ENCODE measurements at regions not wholly inside any gene's neighbourhood (a gene's known extent, or its start where the extent isn't known, plus 50 kb on each side); places are given as distances from the start of the nearest gene placed in this dataset.

GRCh38 chr11:71165771-71166170 is 86.6 kb downstream of the SHANK2 start:
- TF ChIP-seq, protein P1, sequence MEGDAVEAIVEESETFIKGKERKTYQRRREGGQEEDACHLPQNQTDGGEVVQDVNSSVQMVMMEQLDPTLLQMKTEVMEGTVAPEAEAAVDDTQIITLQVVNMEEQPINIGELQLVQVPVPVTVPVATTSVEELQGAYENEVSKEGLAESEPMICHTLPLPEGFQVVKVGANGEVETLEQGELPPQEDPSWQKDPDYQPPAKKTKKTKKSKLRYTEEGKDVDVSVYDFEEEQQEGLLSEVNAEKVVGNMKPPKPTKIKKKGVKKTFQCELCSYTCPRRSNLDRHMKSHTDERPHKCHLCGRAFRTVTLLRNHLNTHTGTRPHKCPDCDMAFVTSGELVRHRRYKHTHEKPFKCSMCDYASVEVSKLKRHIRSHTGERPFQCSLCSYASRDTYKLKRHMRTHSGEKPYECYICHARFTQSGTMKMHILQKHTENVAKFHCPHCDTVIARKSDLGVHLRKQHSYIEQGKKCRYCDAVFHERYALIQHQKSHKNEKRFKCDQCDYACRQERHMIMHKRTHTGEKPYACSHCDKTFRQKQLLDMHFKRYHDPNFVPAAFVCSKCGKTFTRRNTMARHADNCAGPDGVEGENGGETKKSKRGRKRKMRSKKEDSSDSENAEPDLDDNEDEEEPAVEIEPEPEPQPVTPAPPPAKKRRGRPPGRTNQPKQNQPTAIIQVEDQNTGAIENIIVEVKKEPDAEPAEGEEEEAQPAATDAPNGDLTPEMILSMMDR (conservative IDR thresholded peaks at IDR 0.05; ENCODE audit: low read length), result no peak
- TF ChIP-seq EZH2phosphoT487 (IDR thresholded peaks at IDR 0.05; ENCODE audit: borderline replicate concordance), result no peak

DNA sequence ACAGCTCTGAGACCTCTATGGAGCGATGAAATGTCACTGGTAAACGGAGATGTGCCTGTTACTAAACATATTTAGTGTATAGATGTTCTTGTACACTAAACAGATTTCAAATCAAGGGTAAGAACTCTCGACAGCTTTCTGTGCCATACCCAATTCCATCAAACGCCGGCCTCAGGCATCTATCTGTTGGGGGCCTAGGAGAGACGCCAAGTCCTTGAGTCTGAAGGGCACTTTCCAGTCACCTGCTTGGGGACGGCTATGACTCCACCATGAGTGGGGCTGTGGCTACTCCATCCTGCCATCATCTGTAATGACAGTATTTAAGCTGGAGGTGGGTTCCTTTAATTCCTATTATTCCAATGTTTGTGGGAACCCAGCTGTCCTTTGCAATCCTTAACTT is 87.8 kb downstream of the SHANK2 start:
- Histone ChIP-seq H3K4me1 (ENCODE audit: insufficient read depth, low read length, poor library complexity, severe bottlenecking) (no peaks in the 10 kb centered on the region), H4K20me1 (ENCODE audit: insufficient read depth, low read length, poor library complexity, severe bottlenecking) (no peaks in the 10 kb centered on the region), H3K9ac (ENCODE audit: low read depth, low read length, poor library complexity, severe bottlenecking) (no peak overlapping the region), H3K4me2 (ENCODE audit: low read depth, low read length, poor library complexity, severe bottlenecking) (no peak overlapping the region), H3K79me2 (ENCODE audit: insufficient read depth, low read length) (no peaks in the 10 kb centered on the region), H3K36me3 (ENCODE audit: insufficient read depth, low read length) (no peaks in the 10 kb centered on the region), H3K4me3 (ENCODE audit: low read length, poor library complexity, severe bottlenecking) (no peak overlapping the region), H2AFZ (ENCODE audit: low read length) (no peak overlapping the region), H3K27me3 (ENCODE audit: insufficient read depth, low read length, poor library complexity, severe bottlenecking) (no peaks in the 10 kb centered on the region), H3F3A (ENCODE audit: low read depth) (no peaks in the 10 kb centered on the region), H3K9me2 (replicated peaks; ENCODE audit: low read depth, low read length) (no peaks in the 10 kb centered on the region), H3K9me3 (ENCODE audit: insufficient read depth, low read depth, low read length) (no peaks in the 10 kb centered on the region)
- TF ChIP-seq, protein P1 (conservative IDR thresholded peaks at IDR 0.05; ENCODE audit: low read length), result no peak
- TF ChIP-seq EZH2phosphoT487 (IDR thresholded peaks at IDR 0.05; ENCODE audit: borderline replicate concordance), result no peak

More at GRCh38 chr11:71165771-71166170, 86.6 kb downstream of the SHANK2 start:
- Histone ChIP-seq H3K9ac (ENCODE audit: low read depth, low read length, poor library complexity, severe bottlenecking) (no peak overlapping the region), H3K27me3 (ENCODE audit: insufficient read depth, low read length, poor library complexity, severe bottlenecking) (no peaks in the 10 kb centered on the region), H3K4me3 (ENCODE audit: low read length, poor library complexity, severe bottlenecking) (no peak overlapping the region), H3K4me2 (ENCODE audit: low read depth, low read length, poor library complexity, severe bottlenecking) (no peak overlapping the region), H3K9me2 (replicated peaks; ENCODE audit: low read depth, low read length) (no peaks in the 10 kb centered on the region), H3F3A (ENCODE audit: low read depth) (no peaks in the 10 kb centered on the region), H3K9me3 (ENCODE audit: insufficient read depth, low read depth, low read length) (no peaks in the 10 kb centered on the region; the same call in 1 of the 2 replicates), H3K79me2 (ENCODE audit: insufficient read depth, low read length) (no peaks in the 10 kb centered on the region), H3K4me1 (ENCODE audit: insufficient read depth, low read length, poor library complexity, severe bottlenecking) (no peaks in the 10 kb centered on the region), H4K20me1 (ENCODE audit: insufficient read depth, low read length, poor library complexity, severe bottlenecking) (no peaks in the 10 kb centered on the region), H3K36me3 (ENCODE audit: insufficient read depth, low read length) (no peaks in the 10 kb centered on the region), H2AFZ (ENCODE audit: low read length) (no peak overlapping the region)

DNA sequence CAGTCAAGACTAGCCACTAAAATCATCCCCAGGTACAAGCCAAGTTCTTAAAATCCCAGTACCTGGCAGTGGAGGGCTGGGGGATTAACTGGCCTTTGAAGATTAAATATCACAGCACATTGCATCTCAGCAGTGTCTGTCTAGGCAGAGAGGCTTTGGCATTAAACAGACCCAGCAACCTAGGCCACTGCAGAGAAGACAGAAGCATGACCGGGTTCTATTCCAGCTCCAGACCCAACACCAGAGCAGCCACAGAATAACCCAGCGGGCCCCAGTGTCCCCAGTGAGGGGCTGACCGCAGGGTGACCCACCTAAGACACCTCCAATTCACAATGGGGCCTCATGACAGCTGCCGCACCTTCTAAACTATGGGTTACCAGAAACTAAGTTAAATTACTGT is 88.2 kb downstream of the SHANK2 start:
- H3F3A ChIP-seq (ENCODE audit: low read depth), result no peaks in the 10 kb centered on the region
- H3K79me2 ChIP-seq (ENCODE audit: insufficient read depth, low read length), result no peaks in the 10 kb centered on the region
- H3K9ac ChIP-seq (ENCODE audit: low read depth, low read length, poor library complexity, severe bottlenecking), result no peak overlapping the region
- no peaks in the 10 kb centered on the region for H4K20me1 ChIP-seq (ENCODE audit: insufficient read depth, low read length, poor library complexity, severe bottlenecking)
- H3K27me3 ChIP-seq (ENCODE audit: insufficient read depth, low read length, poor library complexity, severe bottlenecking), result no peaks in the 10 kb centered on the region
- H3K4me3 ChIP-seq (ENCODE audit: low read length, poor library complexity, severe bottlenecking), result no peak overlapping the region
- H3K4me1 ChIP-seq (ENCODE audit: insufficient read depth, low read length, poor library complexity, severe bottlenecking), result no peaks in the 10 kb centered on the region
- no peaks in the 10 kb centered on the region for H3K9me2 ChIP-seq (replicated peaks; ENCODE audit: low read depth, low read length)
- no peaks in the 10 kb centered on the region for H3K36me3 ChIP-seq (ENCODE audit: insufficient read depth, low read length)
- H2AFZ ChIP-seq (ENCODE audit: low read length), result no peak overlapping the region
- no peaks in the 10 kb centered on the region for H3K9me3 ChIP-seq (ENCODE audit: insufficient read depth, low read depth, low read length)
- H3K4me2 ChIP-seq (ENCODE audit: low read depth, low read length, poor library complexity, severe bottlenecking), result no peak overlapping the region
- TF ChIP-seq, protein P1 (conservative IDR thresholded peaks at IDR 0.05; ENCODE audit: low read length), result no peak
- TF ChIP-seq EZH2phosphoT487 (IDR thresholded peaks at IDR 0.05; ENCODE audit: borderline replicate concordance), result no peak
